ENCODE measurements at regions not wholly inside any gene's neighbourhood (a gene's known extent, or its start where the extent isn't known, plus 50 kb on each side); places are given as distances from the start of the nearest gene placed in this dataset.
A peak's percentile ranks its signal among the peaks of the same experiment; 100 is the strongest.
"Not testable (repeated sequence)": the region's sequence is repeated elsewhere in the genome, so short reads cannot be mapped to it uniquely, and the experiment has no call there.

GRCh38 chr5:106307265-106307664 lies 1363.5 kb downstream of the EFNA5 start:
- no peak overlapping the region for H3K4me3 ChIP-seq (ENCODE audit: low read length)
- no peak for DNase-seq (ENCODE audit: low read depth, low spot score)

GRCh38 chr5:106306313-106307028 lies 1364.3 kb downstream of the EFNA5 start:
- no peak overlapping the region for H3K4me3 ChIP-seq (ENCODE audit: low read length)
- DNase-seq (ENCODE audit: low read depth, low spot score) = no peak

- H3K4me3 ChIP-seq (ENCODE audit: low read length) = no peak overlapping the region
- no peak for DNase-seq (ENCODE audit: low read depth, low spot score)
These were observed 1366.8 kb downstream of the EFNA5 start for GRCh38 chr5:106303911-106304310.

GRCh38 chr5:106292654-106293053 lies 1378.1 kb downstream of the EFNA5 start:
- DNase-seq (ENCODE audit: low read depth, low spot score) = no peak
- H3K4me3 ChIP-seq (ENCODE audit: low read length) = no peak overlapping the region

GRCh38 chr5:106290841-106291240 lies 1379.9 kb downstream of the EFNA5 start:
- no peak for DNase-seq (ENCODE audit: low read depth, low spot score)
- no peak overlapping the region for H3K4me3 ChIP-seq (ENCODE audit: low read length)

GRCh38 chr5:106288979-106289378 lies 1381.8 kb downstream of the EFNA5 start:
- no peak for DNase-seq (ENCODE audit: low read depth, low spot score)
- H3K4me3 ChIP-seq (ENCODE audit: low read length) = no peak overlapping the region

- no peak for DNase-seq (ENCODE audit: low read depth, low spot score)
- H3K4me3 ChIP-seq (ENCODE audit: low read length) = no peak overlapping the region
These were observed 1393.1 kb downstream of the EFNA5 start for GRCh38 chr5:106277540-106278096.

- DNase-seq (ENCODE audit: low read depth, low spot score) = peak; percentile 45
- no peak overlapping the region for H3K4me3 ChIP-seq (ENCODE audit: low read length)
These were observed 1401.4 kb downstream of the EFNA5 start for GRCh38 chr5:106269252-106269843.

- no peak overlapping the region for H3K4me3 ChIP-seq (ENCODE audit: low read length)
- DNase-seq (ENCODE audit: low read depth, low spot score) = no peak
These were observed 1403.5 kb downstream of the EFNA5 start for GRCh38 chr5:106267256-106267655.

GRCh38 chr5:106262395-106262794 lies 1408.3 kb downstream of the EFNA5 start:
- DNase-seq (ENCODE audit: low read depth, low spot score) = no peak
- H3K4me3 ChIP-seq (ENCODE audit: low read length) = no peak overlapping the region

GRCh38 chr5:106259431-106260090 lies 1411.2 kb downstream of the EFNA5 start:
- not testable (repeated sequence) for H3K4me3 ChIP-seq (ENCODE audit: low read length); DNase-seq (ENCODE audit: low read depth, low spot score)

GRCh38 chr5:106258591-106259125 lies 1412.1 kb downstream of the EFNA5 start:
- no peak for DNase-seq (ENCODE audit: low read depth, low spot score)
- no peak overlapping the region for H3K4me3 ChIP-seq (ENCODE audit: low read length)

GRCh38 chr5:106254784-106255183 lies 1416.0 kb downstream of the EFNA5 start:
- H3K4me3 ChIP-seq (ENCODE audit: low read length) = no peak overlapping the region
- no peak for DNase-seq (ENCODE audit: low read depth, low spot score)

GRCh38 chr5:106246044-106246745 lies 1424.5 kb downstream of the EFNA5 start:
- DNase-seq (ENCODE audit: low read depth, low spot score); H3K4me3 ChIP-seq (ENCODE audit: low read length): not testable (repeated sequence)

- DNase-seq (ENCODE audit: low read depth, low spot score) = no peak
- no peak overlapping the region for H3K4me3 ChIP-seq (ENCODE audit: low read length)
These were observed 1429.3 kb downstream of the EFNA5 start for GRCh38 chr5:106241409-106241808.

- DNase-seq (ENCODE audit: low read depth, low spot score) = no peak
These were observed 1464.7 kb downstream of the EFNA5 start for GRCh38 chr5:106205916-106206571.

GRCh38 chr5:106202035-106202434 lies 1468.7 kb downstream of the EFNA5 start:
- no peak for DNase-seq (ENCODE audit: low read depth, low spot score)

More at GRCh38 chr5:106205916-106206571, 1464.7 kb downstream of the EFNA5 start:
- no peak overlapping the region for H3K4me3 ChIP-seq (ENCODE audit: low read length)

GRCh38 chr5:106200971-106201370 lies 1469.8 kb downstream of the EFNA5 start:
- DNase-seq (ENCODE audit: low read depth, low spot score) = no peak
- H3K4me3 ChIP-seq (ENCODE audit: low read length) = no peak overlapping the region

More at GRCh38 chr5:106202035-106202434, 1468.7 kb downstream of the EFNA5 start:
- H3K4me3 ChIP-seq (ENCODE audit: low read length) = no peak overlapping the region
